Naive thymus-derived CD4-positive, alpha-beta T cell (primary cell): ENCODE measurements at regions not wholly inside any gene's neighbourhood (a gene's known extent, or its start where the extent isn't known, plus 50 kb on each side); places are given as distances from the start of the nearest gene placed in this dataset.
"Not testable (repeated sequence)": the region's sequence is repeated elsewhere in the genome, so short reads cannot be mapped to it uniquely, and the experiment has no call there.

ENCODE experiments used
- ATAC-seq: fragments of 150-1000 bp; cut with Tn5 transposase; 2 replicates; pipeline ENCODE4 v1.10.0; 2021; ENCODE audit warnings: mild to moderate bottlenecking, moderate library complexity
- CTCF ChIA-PET: fragments of 350-600 bp; sonication (Branson Sonifier 250); formaldehyde crosslinking; loops from one replicate; lab custom pipeline; 2021; ENCODE audit warnings: antibody characterized with exemption; lab: Charles Lee
- POLR2A ChIA-PET: fragments of 350-600 bp; sonication (Branson Sonifier 250); formaldehyde crosslinking; loops from one replicate; lab custom pipeline; 2021; ENCODE audit warnings: antibody characterized with exemption, inconsistent platforms; lab: Charles Lee
- DNase-seq, 9 donors: peaks; one replicate each; pipeline versions ENCODE4 v3.0.0 to v3.0.0-alpha.2; 2020 to 2022; ENCODE audit warnings: mixed read lengths in 1 of 9
- H3K27ac ChIP-seq: one replicate; pipeline ENCODE4 v1.7.0; 2013; ENCODE audit warnings: mild to moderate bottlenecking, low read depth, low read length, moderate library complexity
- H3K27me3 ChIP-seq, 2 donors: one replicate each; pipeline ENCODE4 v1.7.0; 2013; ENCODE audit warnings: low read length in 2 of 2, mild to moderate bottlenecking in 2 of 2, moderate library complexity in 2 of 2; ENCODE audit not compliant: control insufficient read depth in 2 of 2, insufficient read depth in 2 of 2
- H3K36me3 ChIP-seq, 3 experiments: 1 replicate in 2 of 3; 2 replicates in 1 of 3; pipeline ENCODE4 v1.7.0; 2013; ENCODE audit warnings: low read length in 3 of 3, mild to moderate bottlenecking in 3 of 3, moderate library complexity in 1 of 3; ENCODE audit not compliant: insufficient read depth in 3 of 3, control insufficient read depth in 2 of 3
- H3K4me1 ChIP-seq, 2 donors: one replicate each; pipeline ENCODE4 v1.7.0; 2013; ENCODE audit warnings: low read length in 2 of 2, mild to moderate bottlenecking in 2 of 2, moderate library complexity in 1 of 2; ENCODE audit not compliant: control insufficient read depth in 2 of 2, insufficient read depth in 2 of 2
- H3K4me3 ChIP-seq: 2 replicates; pipeline ENCODE4 v1.7.0; 2013; ENCODE audit warnings: mild to moderate bottlenecking, low read length
- H3K9me3 ChIP-seq, 3 experiments: 1 replicate in 2 of 3; 2 replicates in 1 of 3; pipeline ENCODE4 v1.7.0; 2013; ENCODE audit warnings: low read length in 3 of 3; ENCODE audit not compliant: control insufficient read depth in 2 of 3
- H3K27ac Mint-ChIP-seq, 9 donors: one replicate each; pipeline ENCODE4 v1.8.0; 2020 to 2022; ENCODE audit warnings: mixed read lengths in 9 of 9, mild to moderate bottlenecking in 8 of 9, moderate library complexity in 5 of 9, inconsistent platforms in 2 of 9
- H3K27me3 Mint-ChIP-seq, 5 donors: one replicate each; pipeline ENCODE4 v1.8.0; 2021 to 2022; ENCODE audit warnings: mixed read lengths in 5 of 5, mild to moderate bottlenecking in 1 of 5
- H3K36me3 Mint-ChIP-seq, 5 donors: one replicate each; pipeline ENCODE4 v1.8.0; 2020 to 2022; ENCODE audit warnings: mixed read lengths in 5 of 5, mild to moderate bottlenecking in 3 of 5, inconsistent platforms in 1 of 5
- H3K4me1 Mint-ChIP-seq, 7 donors: one replicate each; pipeline ENCODE4 v1.8.0; 2020 to 2022; ENCODE audit warnings: mixed read lengths in 7 of 7, mild to moderate bottlenecking in 3 of 7, inconsistent platforms in 1 of 7
- H3K4me3 Mint-ChIP-seq, 10 donors: one replicate each; pipeline ENCODE4 v1.8.0; 2020 to 2022; ENCODE audit warnings: mild to moderate bottlenecking in 10 of 10, mixed read lengths in 10 of 10, moderate library complexity in 6 of 10, inconsistent platforms in 2 of 10
- H3K9me3 Mint-ChIP-seq, 11 donors: one replicate each; pipeline ENCODE4 v1.8.0; 2020 to 2022; ENCODE audit warnings: mixed read lengths in 11 of 11, mild to moderate bottlenecking in 4 of 11, inconsistent platforms in 1 of 11, moderate library complexity in 1 of 11
- intact Hi-C, 2 donors: fragments of 100-400 bp; cut with micrococcal nuclease; formaldehyde crosslinking; loops; one replicate each; pipeline ENCODE4 v1.15.1; 2023

GRCh38 chrX:46087310-46087709 is 457.9 kb downstream of the ZNF674 start:
- H3K36me3 Mint-ChIP-seq, intact Hi-C loops, H3K4me1 Mint-ChIP-seq, H3K27me3 Mint-ChIP-seq, H3K4me1 ChIP-seq, DNase-seq, H3K9me3 ChIP-seq, ATAC-seq, H3K4me3 Mint-ChIP-seq, H3K27ac Mint-ChIP-seq, H3K27ac ChIP-seq, H3K27me3 ChIP-seq, H3K4me3 ChIP-seq, H3K36me3 ChIP-seq, CTCF ChIA-PET, POLR2A ChIA-PET: not testable (repeated sequence)
- H3K9me3 Mint-ChIP-seq = peaks cover 0 to 17% (median 1%) of the 10 kb centered on the region in 11 donors

- ATAC-seq, H3K4me3 ChIP-seq, H3K4me1 Mint-ChIP-seq, H3K36me3 Mint-ChIP-seq, H3K4me1 ChIP-seq, H3K27me3 ChIP-seq, intact Hi-C loops, DNase-seq, POLR2A ChIA-PET, H3K36me3 ChIP-seq, H3K27ac Mint-ChIP-seq, CTCF ChIA-PET, H3K4me3 Mint-ChIP-seq, H3K27me3 Mint-ChIP-seq, H3K27ac ChIP-seq, H3K9me3 ChIP-seq: not testable (repeated sequence)
- peaks cover 0 to 16% (median 6%) of the 10 kb centered on the region in 11 donors for H3K9me3 Mint-ChIP-seq
Observed at GRCh38 chrX:46080121-46080520, 465.1 kb downstream of the ZNF674 start.

GRCh38 chrX:46072791-46073190 is 472.4 kb downstream of the ZNF674 start:
- Mint-ChIP-seq H3K36me3 (no peaks in the 10 kb centered on the region), H3K4me3 (no peak overlapping the region), H3K27me3 (peaks cover 0 to 5% (median 0%) of the 10 kb centered on the region in 5 donors), H3K4me1 (no peaks in the 10 kb centered on the region), H3K27ac (no peak overlapping the region), H3K9me3 (peaks cover 0 to 8% (median 0%) of the 10 kb centered on the region in 11 donors)
- CTCF ChIA-PET = no interaction called here
- DNase-seq (no peak), ATAC-seq (no peak)
- no peaks in the 10 kb centered on the region for H3K9me3 ChIP-seq
- no peaks in the 10 kb centered on the region for H3K36me3 ChIP-seq
- POLR2A ChIA-PET = no interaction called here
- no peaks in the 10 kb centered on the region for H3K27me3 ChIP-seq
- no peaks in the 10 kb centered on the region for H3K4me1 ChIP-seq
- no peak overlapping the region for H3K27ac ChIP-seq
- intact Hi-C loops = no loop called here
- H3K4me3 ChIP-seq = no peak overlapping the region

GRCh38 chrX:46072372-46072771 is 472.8 kb downstream of the ZNF674 start:
- Mint-ChIP-seq H3K27me3 (peaks cover 0 to 4% (median 0%) of the 10 kb centered on the region in 5 donors), H3K27ac (no peak overlapping the region), H3K9me3 (peaks cover 0 to 8% (median 0%) of the 10 kb centered on the region in 11 donors), H3K4me3 (no peak overlapping the region), H3K36me3 (no peaks in the 10 kb centered on the region), H3K4me1 (no peaks in the 10 kb centered on the region)
- H3K4me1 ChIP-seq = no peaks in the 10 kb centered on the region
- H3K36me3 ChIP-seq = no peaks in the 10 kb centered on the region
- intact Hi-C loops = no loop called here
- ChIA-PET CTCF (no interaction called here), POLR2A (no interaction called here)
- ATAC-seq (no peak), DNase-seq (no peak)
- no peak overlapping the region for H3K27ac ChIP-seq
- H3K9me3 ChIP-seq = no peaks in the 10 kb centered on the region
- no peaks in the 10 kb centered on the region for H3K27me3 ChIP-seq
- no peak overlapping the region for H3K4me3 ChIP-seq

GRCh38 chrX:46070421-46070820 is 474.8 kb downstream of the ZNF674 start:
- DNase-seq (no peak), ATAC-seq (no peak)
- Mint-ChIP-seq H3K27me3 (no peaks in the 10 kb centered on the region), H3K36me3 (no peaks in the 10 kb centered on the region), H3K27ac (no peak overlapping the region), H3K4me1 (no peaks in the 10 kb centered on the region), H3K9me3 (peaks cover 0 to 6% (median 0%) of the 10 kb centered on the region in 11 donors), H3K4me3 (no peak overlapping the region)
- no peak overlapping the region for H3K4me3 ChIP-seq
- POLR2A ChIA-PET = no interaction called here
- no peaks in the 10 kb centered on the region for H3K36me3 ChIP-seq
- H3K9me3 ChIP-seq = no peaks in the 10 kb centered on the region
- no peak overlapping the region for H3K27ac ChIP-seq
- intact Hi-C loops = no loop called here
- no peaks in the 10 kb centered on the region for H3K27me3 ChIP-seq
- CTCF ChIA-PET = no interaction called here
- H3K4me1 ChIP-seq = no peaks in the 10 kb centered on the region

GRCh38 chrX:46059316-46059715 is 485.9 kb downstream of the ZNF674 start:
- no peaks in the 10 kb centered on the region for H3K4me1 Mint-ChIP-seq
- H3K36me3 Mint-ChIP-seq = no peaks in the 10 kb centered on the region
- ChIA-PET CTCF (no interaction called here), POLR2A (no interaction called here)
- H3K27ac Mint-ChIP-seq = no peak overlapping the region
- H3K9me3 Mint-ChIP-seq = peaks cover 0 to 11% (median 0%) of the 10 kb centered on the region in 11 donors
- DNase-seq = no peak
- no peaks in the 10 kb centered on the region for H3K27me3 Mint-ChIP-seq
- Histone ChIP-seq H3K27ac (no peak overlapping the region), H3K4me3 (no peak overlapping the region), H3K36me3 (no peaks in the 10 kb centered on the region), H3K9me3 (no peaks in the 10 kb centered on the region), H3K4me1 (no peaks in the 10 kb centered on the region), H3K27me3 (no peaks in the 10 kb centered on the region)
- intact Hi-C loops = no loop called here
- no peak overlapping the region for H3K4me3 Mint-ChIP-seq
- no peak for ATAC-seq

GRCh38 chrX:46044486-46044885 is 500.7 kb downstream of the ZNF674 start:
- Histone ChIP-seq H3K4me1 (no peaks in the 10 kb centered on the region), H3K27ac (no peak overlapping the region), H3K36me3 (no peaks in the 10 kb centered on the region), H3K27me3 (no peaks in the 10 kb centered on the region), H3K9me3 (no peaks in the 10 kb centered on the region), H3K4me3 (no peak overlapping the region)
- ChIA-PET CTCF (no interaction called here), POLR2A (no interaction called here)
- Mint-ChIP-seq H3K9me3 (peaks cover 3 to 31% (median 10%) of the 10 kb centered on the region in 11 donors), H3K27me3 (peaks cover 0 to 4% (median 2%) of the 10 kb centered on the region in 5 donors), H3K36me3 (peaks cover 0 to 6% (median 0%) of the 10 kb centered on the region in 5 donors), H3K4me1 (peaks cover 0 to 6% (median 0%) of the 10 kb centered on the region in 7 donors), H3K27ac (no peak overlapping the region), H3K4me3 (no peak overlapping the region)
- DNase-seq (no peak), ATAC-seq (no peak)
- intact Hi-C loops = no loop called here
